GM19372 (cell line): ENCODE measurements at regions not wholly inside any gene's neighbourhood (a gene's known extent, or its start where the extent isn't known, plus 50 kb on each side); places are given as distances from the start of the nearest gene placed in this dataset.
"Not testable (repeated sequence)": the region's sequence is repeated elsewhere in the genome, so short reads cannot be mapped to it uniquely, and the experiment has no call there.

ENCODE experiments used
- ATAC-seq: cut with Tn5 transposase; IDR thresholded peaks from one replicate; pipeline ENCODE4 v1.9.1; 2021; ENCODE audit warnings: mild to moderate bottlenecking, low read depth, moderate library complexity; ENCODE audit not compliant: unreplicated experiment

DNA sequence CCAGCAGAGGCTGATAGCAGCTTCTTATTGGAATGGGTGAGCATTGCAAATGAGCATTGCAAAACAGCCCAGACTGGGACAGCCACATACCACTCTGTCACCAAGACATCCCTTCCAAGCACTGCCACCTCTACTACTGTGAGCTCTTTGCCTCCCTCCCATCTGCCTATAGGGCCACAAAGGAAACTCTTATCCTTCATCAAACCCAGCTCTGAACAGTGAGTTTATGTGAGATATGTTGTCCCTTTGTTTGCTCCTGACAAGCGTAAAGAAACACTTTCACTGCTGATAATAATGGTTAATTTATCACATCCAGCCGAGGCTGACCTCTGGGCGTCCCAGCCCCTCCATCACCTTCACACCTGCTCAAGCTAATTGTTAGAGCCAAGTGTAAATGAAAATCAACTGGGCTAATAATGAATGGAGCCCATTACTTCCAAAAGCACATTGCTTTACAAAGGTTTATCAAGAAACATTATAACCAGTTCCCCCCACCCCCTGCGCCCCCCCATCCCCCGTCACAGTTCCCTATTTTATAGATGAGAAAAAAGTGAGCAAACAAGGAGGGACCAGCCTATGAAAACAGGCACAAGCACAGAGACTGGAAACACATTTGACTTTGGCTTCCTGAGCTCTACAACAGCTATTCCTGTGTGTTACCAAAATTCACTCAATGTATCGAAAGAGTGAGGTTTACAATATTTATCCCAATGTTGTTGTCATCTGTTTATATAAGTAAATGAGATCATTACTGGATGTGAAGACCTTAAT, 146.3 kb downstream of the ANXA2 start:
- no peak for ATAC-seq

DNA sequence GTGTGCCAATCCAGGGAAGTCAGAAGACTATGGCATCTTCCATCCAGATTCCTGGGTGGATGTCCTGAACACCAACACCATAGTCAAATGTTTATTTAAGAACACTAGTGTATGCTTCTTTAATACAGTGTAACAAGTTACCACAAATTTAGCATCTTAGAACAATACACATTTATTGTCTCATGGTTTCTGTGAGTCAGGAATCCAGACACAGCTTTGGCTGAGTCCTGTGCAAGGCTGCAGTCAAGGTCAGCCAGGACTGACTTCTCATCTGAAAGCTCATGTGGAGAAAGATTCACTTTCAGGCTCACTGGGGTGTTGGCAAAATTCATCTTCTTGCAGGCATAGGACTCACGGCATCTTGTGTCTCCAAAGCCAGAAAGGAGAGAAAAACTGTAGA, 143.4 kb downstream of the ANXA2 start:
- ATAC-seq, result no peak

DNA sequence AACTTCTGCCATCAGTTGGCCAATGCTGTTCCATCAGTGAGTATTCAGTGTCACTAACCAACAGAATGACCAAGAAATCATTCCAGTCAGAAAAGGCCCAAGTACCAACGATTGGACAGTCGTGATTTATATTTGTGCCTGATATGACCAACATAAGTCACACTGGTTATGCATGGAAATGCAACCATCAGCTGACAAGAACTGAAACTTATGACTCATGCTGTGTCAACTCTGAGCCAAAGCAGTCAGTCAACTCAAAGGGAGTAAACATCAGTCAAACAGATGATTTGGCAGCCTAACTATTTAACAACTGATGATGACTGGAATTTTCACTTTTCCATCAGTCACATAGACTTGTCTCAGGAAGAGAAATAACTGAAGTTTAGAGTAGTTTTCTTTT, 142.4 kb downstream of the ANXA2 start:
- peak; percentile 75 for ATAC-seq

DNA sequence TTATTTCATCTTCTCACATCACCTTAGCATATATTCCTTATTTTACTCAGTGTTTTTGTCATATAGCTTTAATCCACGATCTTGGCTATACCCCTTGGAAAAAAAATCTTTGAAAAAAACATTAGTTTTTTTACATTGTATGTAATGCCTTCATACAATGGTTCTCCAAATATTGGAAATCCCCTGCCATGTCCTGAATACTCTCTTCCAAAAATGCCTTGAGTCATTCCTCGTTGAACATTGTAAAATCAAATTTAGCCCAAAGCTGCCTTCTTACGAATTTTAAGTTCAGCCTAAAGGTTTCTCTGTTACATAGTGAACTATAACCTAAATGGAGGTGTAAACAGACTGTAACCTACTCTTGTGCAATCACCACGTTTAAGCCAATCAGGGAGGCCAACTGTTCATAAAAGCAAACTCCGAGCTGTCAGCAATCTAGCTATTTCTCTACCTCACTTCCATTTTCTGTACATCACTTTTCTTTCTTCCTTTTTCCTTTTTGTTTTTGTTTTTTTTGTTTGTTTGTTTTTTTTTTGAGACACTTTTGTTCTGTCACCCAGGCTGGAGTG, 140.1 kb downstream of the ANXA2 start:
- ATAC-seq, result no peak

DNA sequence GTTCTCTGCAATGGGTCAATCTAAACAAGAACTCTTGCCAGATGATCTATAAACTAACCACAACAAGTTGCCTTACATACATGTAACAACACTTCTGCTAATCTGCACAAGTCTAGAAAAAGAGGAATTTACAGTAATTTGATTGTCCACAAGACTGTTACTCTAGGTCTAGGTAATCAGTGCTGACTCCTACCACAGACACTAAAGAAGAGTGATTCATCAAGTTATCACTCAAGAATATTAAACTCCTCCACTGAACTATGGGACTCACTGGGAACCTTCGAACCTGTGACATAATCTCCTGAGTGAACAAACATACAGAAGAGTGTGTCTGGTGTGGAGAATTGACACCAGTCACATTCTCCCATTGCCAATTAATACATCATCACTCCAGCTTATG, 138.3 kb downstream of the ANXA2 start:
- ATAC-seq, result no peak

DNA sequence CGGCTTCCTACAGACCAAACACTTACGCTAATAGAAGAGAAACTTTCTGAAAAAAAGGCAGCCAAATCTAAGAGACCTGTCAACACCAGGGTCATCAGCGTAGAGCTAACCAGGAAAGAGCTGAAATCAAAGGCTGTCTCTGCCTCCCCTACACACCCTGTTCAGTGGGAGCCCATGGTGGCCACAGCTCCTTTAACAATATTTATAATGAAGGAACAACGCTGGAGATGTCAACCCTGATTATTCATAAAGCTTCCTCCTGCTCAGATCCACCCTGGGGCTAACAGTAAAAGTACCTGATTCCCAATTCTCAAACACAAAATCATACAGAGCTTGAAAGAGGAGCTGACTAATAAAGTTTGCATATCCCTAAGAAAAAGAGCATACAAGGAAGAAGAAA, 133.7 kb downstream of the ANXA2 start:
- no peak for ATAC-seq

DNA sequence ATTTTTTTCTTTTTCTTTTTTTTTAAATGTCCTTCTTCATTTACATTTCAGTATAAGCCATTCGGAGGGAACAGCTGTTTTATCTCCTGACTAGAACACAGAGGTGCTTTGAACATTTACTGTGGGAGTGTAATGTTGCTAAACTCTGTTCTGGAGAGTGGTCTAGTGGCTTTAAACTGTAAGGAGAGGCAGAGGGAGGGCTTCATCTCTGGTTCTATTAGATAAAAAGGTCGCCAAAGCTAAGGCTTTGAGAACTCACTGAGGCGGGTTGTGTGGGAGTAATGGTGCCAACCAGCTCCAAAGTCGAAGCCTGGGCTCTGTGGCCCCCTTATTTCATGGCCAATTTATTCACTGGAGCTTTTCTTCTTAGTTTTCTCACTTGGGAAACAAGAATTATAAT, 133.2 kb downstream of the ANXA2 start:
- no peak for ATAC-seq

DNA sequence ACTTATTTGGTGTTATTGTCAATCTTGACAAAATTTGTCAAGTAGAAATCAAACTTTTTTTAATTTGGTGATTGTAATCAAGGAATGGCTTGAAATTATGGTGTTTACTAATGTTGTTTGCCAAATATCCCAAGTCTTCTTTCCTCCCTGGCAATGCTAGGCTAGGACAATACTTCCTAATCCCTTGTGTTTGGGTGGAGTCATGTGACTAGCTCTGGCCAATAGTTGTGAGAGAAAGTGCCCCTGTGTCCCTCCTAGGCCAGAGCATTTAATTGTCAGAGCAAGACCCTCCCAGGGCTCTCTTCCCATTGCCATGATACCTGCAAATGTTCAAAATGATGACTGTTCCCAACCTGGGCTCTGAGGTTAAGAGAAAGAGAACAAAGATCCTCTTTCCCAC, 132.7 kb downstream of the ANXA2 start:
- ATAC-seq, result no peak

DNA sequence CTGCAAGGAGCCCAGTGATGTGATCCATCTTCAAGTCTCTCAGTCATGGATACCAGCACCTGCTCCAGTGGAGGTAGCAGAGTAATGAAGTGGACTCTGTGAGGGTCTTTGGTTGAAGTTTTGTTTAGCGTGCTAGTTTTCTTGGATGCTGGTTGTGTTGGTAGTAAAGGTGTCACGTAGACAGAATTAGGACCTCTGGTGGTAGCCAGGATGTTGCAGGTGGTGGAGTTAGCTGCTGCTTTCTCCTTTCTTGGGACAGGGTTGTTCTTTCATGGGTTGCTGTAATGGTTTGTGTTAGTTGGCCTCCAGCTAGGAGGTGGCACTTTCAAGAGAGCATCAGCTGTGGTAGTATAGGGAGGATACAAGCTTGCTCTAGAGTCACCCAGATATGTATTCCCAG, 125.2 kb downstream of the ANXA2 start:
- no peak for ATAC-seq

DNA sequence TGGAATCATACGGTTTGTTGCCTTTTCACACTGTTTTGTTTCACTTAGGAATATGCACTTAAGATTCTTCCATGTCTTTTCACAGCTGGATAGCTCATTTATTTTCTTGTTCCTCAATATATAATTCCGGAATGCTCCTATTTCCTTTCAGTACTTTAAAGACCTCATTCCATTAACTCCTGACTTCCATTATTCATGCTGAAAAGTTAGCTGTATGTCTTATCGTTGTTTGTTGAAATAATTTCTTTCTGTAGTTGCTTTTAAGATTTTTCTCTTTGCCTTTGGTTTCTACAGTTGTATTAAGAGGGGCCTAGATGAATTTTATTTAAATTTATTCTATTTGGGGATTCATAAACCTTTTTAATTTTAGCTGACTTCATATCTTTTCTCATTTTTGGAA, 122.2 kb downstream of the ANXA2 start:
- no peak for ATAC-seq

- no peak for ATAC-seq
Measured at GRCh38 chr15:60278879-60279278, 118.9 kb downstream of the ANXA2 start.

GRCh38 chr15:60280259-60280658, 117.5 kb downstream of the ANXA2 start:
- no peak for ATAC-seq

DNA sequence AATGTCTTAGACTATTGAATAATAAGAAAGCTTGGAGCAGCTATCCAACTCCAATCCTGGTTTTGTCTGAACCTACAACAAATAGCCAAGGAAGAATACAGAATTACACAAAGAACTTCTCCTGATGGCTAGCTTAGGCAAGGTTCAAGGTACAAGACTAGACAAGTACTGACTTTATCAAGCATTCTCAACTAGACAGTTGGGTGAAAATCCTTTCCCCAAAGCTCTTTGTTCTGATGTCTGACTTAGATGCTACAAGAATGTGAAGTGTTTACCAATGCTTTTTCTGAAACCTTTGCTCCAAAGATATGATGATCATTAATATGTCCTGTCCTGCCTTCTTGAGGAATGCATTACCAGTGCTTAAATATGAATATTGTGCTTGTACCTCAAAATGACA, 113.8 kb downstream of the ANXA2 start:
- ATAC-seq, result no peak

DNA sequence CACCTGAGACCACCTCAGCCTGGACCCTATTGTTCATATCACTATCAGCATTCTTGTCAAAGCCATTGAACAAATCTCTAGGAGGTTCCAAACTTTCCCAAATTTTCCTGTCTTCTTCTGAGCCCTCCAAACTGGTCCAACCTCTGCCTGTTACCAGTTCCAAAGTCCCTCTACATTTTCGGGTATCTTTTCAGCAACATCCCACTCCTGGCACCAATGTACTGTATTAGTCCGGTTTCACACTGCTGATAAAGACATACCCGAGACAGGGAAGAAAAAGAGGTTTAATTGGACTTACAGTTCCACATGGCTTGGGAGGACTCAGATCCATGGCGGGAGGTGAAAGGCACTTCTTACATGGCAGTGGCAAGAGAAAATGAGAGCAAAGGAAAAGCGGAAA, 101.9 kb downstream of the ANXA2 start:
- ATAC-seq, result not testable (repeated sequence)

DNA sequence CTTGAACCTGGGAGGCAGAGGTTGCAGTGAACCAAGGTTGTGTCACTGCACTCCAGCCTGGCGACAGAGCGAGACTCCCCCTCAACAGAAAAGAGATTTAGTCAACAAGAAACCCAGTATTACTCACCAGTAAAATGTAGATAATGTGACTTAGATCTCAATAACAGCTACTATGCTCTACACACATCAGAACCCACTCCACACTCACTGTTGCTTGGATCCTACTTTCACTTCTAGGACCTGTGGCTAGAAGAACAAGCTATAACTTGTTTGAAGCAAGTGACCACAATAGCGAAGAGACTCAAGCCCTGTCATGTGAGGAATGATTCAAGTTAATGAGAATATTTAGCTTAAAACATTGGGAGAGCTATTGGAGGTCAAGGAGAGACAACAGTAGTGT, 100.7 kb downstream of the ANXA2 start:
- ATAC-seq, result no peak
